T-helper 2 cell treated with Interferon-gamma antibody and Interleukin-4, amounts not matched to agents 5 μg/mL and 100 μg/mL, for 36 hours (primary cell): ENCODE measurements at regions not wholly inside any gene's neighbourhood (a gene's known extent, or its start where the extent isn't known, plus 50 kb on each side); places are given as distances from the start of the nearest gene placed in this dataset.

Experiments used
- DNase-seq: peaks from one replicate; pipeline ENCODE4 v3.0.0; 2021; ENCODE audit warnings: low spot score
- H3K27ac Mint-ChIP-seq: one replicate; pipeline ENCODE4 v1.8.0; 2021; ENCODE audit warnings: mild to moderate bottlenecking, mixed read lengths
- H3K27me3 Mint-ChIP-seq: one replicate; pipeline ENCODE4 v1.8.0; 2021; ENCODE audit warnings: low read depth, mixed read lengths
- H3K36me3 Mint-ChIP-seq: one replicate; pipeline ENCODE4 v1.8.0; 2021; ENCODE audit warnings: low read depth, mixed read lengths
- H3K4me1 Mint-ChIP-seq: one replicate; pipeline ENCODE4 v1.8.0; 2021; ENCODE audit warnings: low read depth, mixed read lengths
- H3K4me3 Mint-ChIP-seq: one replicate; pipeline ENCODE4 v1.8.0; 2022; ENCODE audit warnings: mild to moderate bottlenecking, moderate library complexity, mixed read lengths
- H3K9me3 Mint-ChIP-seq: one replicate; pipeline ENCODE4 v1.8.0; 2021; ENCODE audit warnings: mixed read lengths

- Mint-ChIP-seq H3K4me1 (no peaks in the 10 kb centered on the region), H3K4me3 (no peak overlapping the region), H3K27me3 (no peaks in the 10 kb centered on the region), H3K9me3 (peaks cover 50% of the 10 kb centered on the region), H3K27ac (no peak overlapping the region), H3K36me3 (no peaks in the 10 kb centered on the region)
- DNase-seq, result no peak
These were observed 296.8 kb downstream of the SMARCA2 start for GRCh38 chr9:2311920-2312319.

GRCh38 chr9:2313512-2313911 is 298.4 kb downstream of the SMARCA2 start:
- H3K9me3 Mint-ChIP-seq, result peaks cover 50% of the 10 kb centered on the region
- H3K27ac Mint-ChIP-seq, result no peak overlapping the region
- no peaks in the 10 kb centered on the region for H3K36me3 Mint-ChIP-seq
- no peaks in the 10 kb centered on the region for H3K4me1 Mint-ChIP-seq
- no peak for DNase-seq
- H3K4me3 Mint-ChIP-seq, result no peak overlapping the region
- H3K27me3 Mint-ChIP-seq, result no peaks in the 10 kb centered on the region

DNA sequence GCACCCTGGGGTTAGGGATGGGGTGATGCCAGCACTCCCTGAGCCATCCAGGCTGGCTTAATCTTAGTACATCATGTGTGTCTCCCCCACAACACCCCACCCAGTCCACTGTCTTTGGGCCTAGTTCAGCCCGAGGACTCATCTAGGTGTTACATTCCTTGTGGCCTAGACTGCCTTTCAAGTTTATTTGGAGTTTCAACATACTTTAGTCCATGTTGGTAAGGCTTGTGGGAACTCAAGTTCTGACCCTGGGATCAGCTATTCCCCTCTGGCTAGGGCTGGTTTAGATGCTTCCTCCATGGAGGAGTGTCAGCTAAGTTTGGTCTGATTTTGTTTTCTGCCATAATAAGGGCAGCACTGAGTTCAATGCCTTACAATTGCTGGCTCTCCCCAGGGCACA is 302.4 kb downstream of the SMARCA2 start:
- no peaks in the 10 kb centered on the region for H3K27me3 Mint-ChIP-seq
- H3K4me3 Mint-ChIP-seq, result no peak overlapping the region
- H3K4me1 Mint-ChIP-seq, result no peaks in the 10 kb centered on the region
- peaks cover 28% of the 10 kb centered on the region for H3K9me3 Mint-ChIP-seq
- H3K27ac Mint-ChIP-seq, result no peak overlapping the region
- DNase-seq, result no peak
- H3K36me3 Mint-ChIP-seq, result no peaks in the 10 kb centered on the region

DNA sequence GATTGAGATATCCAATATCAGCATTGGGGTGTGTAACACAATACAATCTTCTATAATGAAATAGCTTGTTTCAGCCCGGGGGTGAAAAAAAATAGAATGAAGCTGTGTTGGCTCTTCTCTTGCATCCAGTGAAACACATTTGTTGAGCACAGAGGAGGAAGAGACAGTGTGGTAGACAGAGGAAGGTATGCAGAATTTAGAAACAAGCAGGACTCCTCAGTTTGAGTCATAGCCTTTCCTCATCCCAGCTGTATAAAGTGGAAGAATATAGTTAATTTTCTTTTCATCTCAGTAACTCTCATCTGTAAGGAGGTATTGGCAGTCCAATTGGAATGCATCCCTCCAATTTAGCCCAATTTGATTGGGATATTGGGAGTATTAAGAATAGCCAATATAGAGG is 302.2 kb upstream of the VLDLR start:
- Mint-ChIP-seq H3K4me1 (no peaks in the 10 kb centered on the region), H3K27ac (no peak overlapping the region), H3K27me3 (no peaks in the 10 kb centered on the region), H3K36me3 (no peaks in the 10 kb centered on the region), H3K4me3 (no peak overlapping the region), H3K9me3 (peaks cover 10% of the 10 kb centered on the region)
- no peak for DNase-seq

DNA sequence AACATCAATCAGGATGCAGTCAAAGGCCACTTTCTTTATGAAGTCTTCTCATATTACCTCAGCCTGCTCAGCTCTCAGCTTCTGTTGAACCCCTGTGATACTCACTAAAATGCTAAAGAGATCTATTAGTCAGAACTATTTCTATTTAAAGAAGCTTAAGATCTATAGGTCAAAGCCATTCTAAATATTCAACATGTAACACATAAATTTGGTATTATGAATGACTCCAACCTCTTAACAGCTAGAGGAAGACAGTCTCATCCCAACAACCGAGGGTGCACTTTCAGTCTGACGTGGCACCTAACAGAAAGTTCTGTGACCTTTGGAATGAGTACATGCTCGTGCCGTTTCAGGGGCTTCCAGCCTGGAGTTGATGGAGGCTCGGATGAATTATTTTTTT is 301.5 kb upstream of the VLDLR start:
- H3K4me3 Mint-ChIP-seq, result no peak overlapping the region

DNA sequence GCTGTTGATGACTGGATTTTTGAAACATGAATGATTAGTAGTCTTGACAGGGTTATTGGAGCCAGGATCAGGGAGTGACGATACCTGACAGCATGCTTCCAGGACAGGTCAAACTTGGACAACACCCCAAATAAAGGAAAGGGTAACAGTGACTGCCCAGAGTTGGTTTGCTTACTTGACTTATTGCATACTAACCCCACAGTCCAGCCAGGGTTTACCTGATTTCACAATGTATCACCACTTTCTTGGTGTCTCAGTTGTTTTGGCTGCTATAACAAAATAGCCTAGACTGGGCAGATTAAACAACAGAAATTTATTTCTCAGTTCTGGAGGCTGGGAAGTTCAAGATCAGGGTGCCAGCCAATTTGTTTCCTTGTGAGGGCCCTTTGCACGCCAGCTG is 301.0 kb upstream of the VLDLR start:
- no peaks in the 10 kb centered on the region for H3K4me1 Mint-ChIP-seq
- DNase-seq, result no peak
- peaks cover 2% of the 10 kb centered on the region for H3K9me3 Mint-ChIP-seq
- H3K27ac Mint-ChIP-seq, result no peak overlapping the region
- no peaks in the 10 kb centered on the region for H3K27me3 Mint-ChIP-seq
- no peak overlapping the region for H3K4me3 Mint-ChIP-seq
- H3K36me3 Mint-ChIP-seq, result no peaks in the 10 kb centered on the region

More for the DNA sequence above, 301.5 kb upstream of the VLDLR start:
- Mint-ChIP-seq H3K27me3 (no peaks in the 10 kb centered on the region), H3K36me3 (no peaks in the 10 kb centered on the region), H3K4me1 (no peaks in the 10 kb centered on the region), H3K27ac (no peak overlapping the region), H3K9me3 (peaks cover 7% of the 10 kb centered on the region)
- DNase-seq, result no peak

DNA sequence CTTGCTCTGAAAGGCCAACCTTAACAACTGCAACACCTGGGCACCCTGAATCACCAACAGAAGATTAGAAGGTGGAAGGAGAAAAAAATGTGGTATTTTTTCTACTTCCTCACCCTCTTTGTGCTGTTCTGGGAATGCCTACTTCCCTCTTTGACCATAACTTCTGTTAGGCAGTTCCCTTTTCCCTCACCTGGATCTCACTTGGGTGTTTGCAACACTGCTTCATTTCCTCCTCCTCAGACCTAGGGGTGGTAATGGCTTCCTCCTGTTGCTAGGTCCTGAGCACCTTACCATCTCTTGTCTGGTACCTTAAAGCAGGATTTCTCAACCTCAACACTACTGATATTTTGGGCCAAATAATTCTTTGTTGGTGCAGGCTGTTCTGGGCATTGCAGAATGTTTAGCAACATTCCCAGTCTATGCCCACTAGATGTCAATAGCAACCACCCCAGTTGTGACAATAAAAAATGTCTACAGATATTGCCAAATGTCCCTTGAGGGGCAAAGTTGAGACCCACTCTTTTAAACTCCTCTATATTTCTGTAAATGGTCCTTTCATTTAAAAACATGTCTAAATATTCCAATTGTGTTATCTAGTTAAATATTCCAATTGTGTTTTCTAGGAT is 300.0 kb upstream of the VLDLR start:
- no peaks in the 10 kb centered on the region for H3K9me3 Mint-ChIP-seq
- no peaks in the 10 kb centered on the region for H3K4me1 Mint-ChIP-seq
- DNase-seq, result no peak
- H3K4me3 Mint-ChIP-seq, result no peak overlapping the region
- H3K36me3 Mint-ChIP-seq, result no peaks in the 10 kb centered on the region
- H3K27ac Mint-ChIP-seq, result no peak overlapping the region
- no peaks in the 10 kb centered on the region for H3K27me3 Mint-ChIP-seq

DNA sequence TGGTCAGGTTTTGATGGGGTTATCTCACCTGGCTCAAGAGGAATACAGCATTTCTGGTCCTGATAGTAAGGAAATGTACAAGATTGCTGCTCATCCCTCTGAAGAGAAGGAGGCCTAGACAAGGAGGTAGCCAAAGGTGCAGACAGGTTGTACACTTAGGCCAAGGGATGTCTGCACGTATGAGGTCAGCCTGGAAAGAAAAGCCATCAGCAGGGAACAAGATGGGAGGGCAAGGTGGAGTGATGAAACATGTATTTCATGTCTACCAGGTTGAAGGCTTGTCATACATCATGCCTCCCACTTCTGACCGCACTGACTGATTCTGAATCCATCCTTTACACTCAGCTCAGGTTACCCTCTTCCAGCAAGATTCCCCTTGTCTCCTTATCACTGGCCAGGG is 296.8 kb upstream of the VLDLR start:
- no peak for DNase-seq
- Mint-ChIP-seq H3K4me1 (no peaks in the 10 kb centered on the region), H3K4me3 (no peak overlapping the region), H3K27me3 (no peaks in the 10 kb centered on the region), H3K9me3 (no peaks in the 10 kb centered on the region), H3K27ac (no peak overlapping the region), H3K36me3 (no peaks in the 10 kb centered on the region)

GRCh38 chr9:2332663-2333062 is 288.9 kb upstream of the VLDLR start:
- no peaks in the 10 kb centered on the region for H3K4me1 Mint-ChIP-seq
- H3K36me3 Mint-ChIP-seq, result no peaks in the 10 kb centered on the region
- no peaks in the 10 kb centered on the region for H3K27me3 Mint-ChIP-seq
- H3K27ac Mint-ChIP-seq, result no peak overlapping the region
- no peak for DNase-seq
- no peaks in the 10 kb centered on the region for H3K9me3 Mint-ChIP-seq
- no peak overlapping the region for H3K4me3 Mint-ChIP-seq

GRCh38 chr9:2335260-2335659 is 286.3 kb upstream of the VLDLR start:
- no peak overlapping the region for H3K4me3 Mint-ChIP-seq
- H3K4me1 Mint-ChIP-seq, result no peaks in the 10 kb centered on the region
- H3K9me3 Mint-ChIP-seq, result no peaks in the 10 kb centered on the region
- H3K27ac Mint-ChIP-seq, result no peak overlapping the region
- H3K36me3 Mint-ChIP-seq, result no peaks in the 10 kb centered on the region
- no peaks in the 10 kb centered on the region for H3K27me3 Mint-ChIP-seq
- no peak for DNase-seq

DNA sequence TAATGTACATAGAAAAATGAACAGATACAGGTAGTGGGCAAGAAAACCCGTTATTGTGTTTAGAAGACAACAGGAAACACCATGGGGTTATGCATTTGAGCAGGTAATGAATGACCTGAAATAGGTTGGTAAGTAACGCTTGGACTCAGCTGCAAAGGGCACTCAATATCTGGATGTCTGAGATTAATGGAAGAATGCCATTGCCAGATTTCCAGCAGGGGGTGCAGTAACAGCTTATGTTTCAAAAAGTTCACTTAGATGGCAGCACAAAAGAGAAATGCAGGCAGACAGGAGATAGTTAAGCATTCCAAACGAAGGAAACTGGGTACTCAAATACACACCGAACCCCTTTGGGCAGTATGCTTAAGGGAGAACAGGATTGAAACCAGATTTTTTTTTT is 285.5 kb upstream of the VLDLR start:
- no peak overlapping the region for H3K4me3 Mint-ChIP-seq
- H3K4me1 Mint-ChIP-seq, result no peaks in the 10 kb centered on the region
- no peaks in the 10 kb centered on the region for H3K9me3 Mint-ChIP-seq
- H3K27me3 Mint-ChIP-seq, result no peaks in the 10 kb centered on the region
- no peaks in the 10 kb centered on the region for H3K36me3 Mint-ChIP-seq
- DNase-seq, result no peak
- H3K27ac Mint-ChIP-seq, result no peak overlapping the region

DNA sequence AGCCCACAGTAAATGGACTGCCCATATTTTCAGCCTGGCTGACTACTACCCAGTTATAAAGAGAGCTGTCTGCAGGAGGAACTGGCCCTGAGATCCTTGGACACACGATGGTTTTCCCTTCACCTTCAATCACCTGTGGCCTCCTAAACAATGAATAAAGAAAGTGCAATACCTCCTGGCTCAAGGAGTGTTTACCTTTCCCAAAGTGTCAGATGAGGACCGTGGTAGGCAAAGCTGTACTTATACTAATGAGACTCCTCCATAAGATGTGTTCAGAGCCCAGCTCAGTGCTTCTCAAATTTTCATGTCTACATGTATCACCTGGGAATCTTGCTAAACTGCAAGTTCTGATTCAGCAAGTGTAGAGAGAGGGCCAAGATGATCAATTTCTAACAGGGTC is 284.5 kb upstream of the VLDLR start:
- Mint-ChIP-seq H3K4me1 (no peaks in the 10 kb centered on the region), H3K36me3 (no peaks in the 10 kb centered on the region), H3K27ac (no peak overlapping the region), H3K27me3 (no peaks in the 10 kb centered on the region), H3K4me3 (no peak overlapping the region), H3K9me3 (no peaks in the 10 kb centered on the region)
- DNase-seq, result no peak

DNA sequence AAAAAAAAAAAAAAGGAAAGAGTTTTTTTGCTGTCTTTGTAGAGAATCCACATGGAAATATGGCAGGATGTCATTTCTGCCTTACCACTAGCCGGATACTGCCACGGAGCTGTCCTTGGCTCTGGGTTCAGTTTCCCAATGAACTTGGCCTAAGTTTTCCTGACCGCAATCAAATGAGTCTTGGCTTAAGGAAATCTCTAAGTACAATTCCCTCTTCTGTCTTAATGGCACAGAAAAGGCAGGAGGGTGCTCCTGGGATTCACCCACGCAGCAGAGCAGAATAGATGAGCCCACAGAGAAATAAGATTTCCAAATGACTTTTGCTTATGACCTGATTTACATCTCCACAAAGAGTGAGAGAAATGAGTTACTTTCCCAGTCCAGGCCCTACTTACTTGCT is 284.0 kb upstream of the VLDLR start:
- Mint-ChIP-seq H3K4me3 (no peak overlapping the region), H3K27ac (no peak overlapping the region), H3K9me3 (no peaks in the 10 kb centered on the region), H3K27me3 (no peaks in the 10 kb centered on the region), H3K4me1 (no peaks in the 10 kb centered on the region), H3K36me3 (no peaks in the 10 kb centered on the region)
- DNase-seq, result no peak

DNA sequence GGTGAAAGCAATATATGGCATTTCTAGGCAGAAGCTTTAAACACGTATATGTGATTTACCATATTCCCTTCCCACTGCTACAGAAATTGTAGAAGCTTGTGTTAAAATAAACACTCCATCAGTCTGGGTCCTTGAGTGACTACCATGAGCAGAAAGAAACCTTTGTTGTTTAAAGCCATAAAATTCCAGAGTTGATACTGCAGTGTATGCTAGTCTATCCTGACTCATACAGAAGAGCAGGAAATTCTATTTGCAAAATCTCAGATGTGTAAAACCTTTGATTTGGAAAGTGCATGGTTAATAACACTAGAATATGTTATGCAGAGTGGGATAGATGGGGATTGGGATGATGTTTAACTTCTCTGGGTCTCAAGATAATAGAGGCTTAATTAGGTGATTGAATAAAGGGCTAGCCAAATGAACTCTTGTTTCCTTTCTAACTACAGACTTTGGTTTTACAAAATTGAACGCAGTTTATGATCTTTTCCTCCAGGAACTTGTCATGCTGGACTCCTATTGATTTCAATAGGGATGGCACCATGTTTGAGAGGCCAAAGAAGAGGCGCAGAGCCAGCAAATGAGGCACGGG is 282.7 kb upstream of the VLDLR start:
- no peak for DNase-seq
- Mint-ChIP-seq H3K36me3 (no peaks in the 10 kb centered on the region), H3K9me3 (no peaks in the 10 kb centered on the region), H3K4me1 (no peaks in the 10 kb centered on the region), H3K27ac (no peak overlapping the region), H3K4me3 (no peak overlapping the region), H3K27me3 (no peaks in the 10 kb centered on the region)

GRCh38 chr9:2339416-2339815 is 282.2 kb upstream of the VLDLR start:
- H3K4me3 Mint-ChIP-seq, result no peak overlapping the region
- H3K27me3 Mint-ChIP-seq, result no peaks in the 10 kb centered on the region
- DNase-seq, result no peak
- no peaks in the 10 kb centered on the region for H3K36me3 Mint-ChIP-seq
- no peaks in the 10 kb centered on the region for H3K4me1 Mint-ChIP-seq
- H3K9me3 Mint-ChIP-seq, result no peaks in the 10 kb centered on the region
- no peak overlapping the region for H3K27ac Mint-ChIP-seq
